ENCODE measurements at regions not wholly inside any gene's neighbourhood (a gene's known extent, or its start where the extent isn't known, plus 50 kb on each side); places are given as distances from the start of the nearest gene placed in this dataset.

GRCh38 chr12:113684908-113685782, 213.5 kb upstream of the LHX5 start:
- no peak for DNase-seq (ENCODE audit: low read depth)

- DNase-seq (ENCODE audit: low read depth): peak; percentile 15
These were observed 212.6 kb upstream of the LHX5 start for GRCh38 chr12:113684053-113684907.

GRCh38 chr12:113683574-113683973, 211.9 kb upstream of the LHX5 start:
- no peak for DNase-seq (ENCODE audit: low read depth)

- no peak for DNase-seq (ENCODE audit: low read depth)
These were observed 209.2 kb upstream of the LHX5 start for GRCh38 chr12:113680868-113681267.

- peak; percentile 62 for DNase-seq (ENCODE audit: low read depth)
These were observed 206.8 kb upstream of the LHX5 start for GRCh38 chr12:113678223-113679119.

GRCh38 chr12:113676547-113676946, 204.9 kb upstream of the LHX5 start:
- DNase-seq (ENCODE audit: low read depth): no peak

- DNase-seq (ENCODE audit: low read depth): no peak
These were observed 204.4 kb upstream of the LHX5 start for GRCh38 chr12:113676117-113676516.

GRCh38 chr12:113674996-113675395, 203.3 kb upstream of the LHX5 start:
- no peak for DNase-seq (ENCODE audit: low read depth)

- DNase-seq (ENCODE audit: low read depth): no peak
These were observed 202.6 kb upstream of the LHX5 start for GRCh38 chr12:113674302-113674701.

GRCh38 chr12:113673458-113674238, 202.0 kb upstream of the LHX5 start:
- no peak for DNase-seq (ENCODE audit: low read depth)

GRCh38 chr12:113670742-113671141, 199.1 kb upstream of the LHX5 start:
- no peak for DNase-seq (ENCODE audit: low read depth)

GRCh38 chr12:113667676-113668356, 196.1 kb upstream of the LHX5 start:
- no peak for DNase-seq (ENCODE audit: low read depth)

GRCh38 chr12:113667095-113667494, 195.4 kb upstream of the LHX5 start:
- DNase-seq (ENCODE audit: low read depth): no peak

GRCh38 chr12:113666223-113666622, 194.6 kb upstream of the LHX5 start:
- DNase-seq (ENCODE audit: low read depth): no peak

GRCh38 chr12:113665457-113665856, 193.8 kb upstream of the LHX5 start:
- no peak for DNase-seq (ENCODE audit: low read depth)

GRCh38 chr12:113664224-113664681, 192.6 kb upstream of the LHX5 start:
- no peak for DNase-seq (ENCODE audit: low read depth)

- DNase-seq (ENCODE audit: low read depth): no peak
These were observed 191.7 kb upstream of the LHX5 start for GRCh38 chr12:113663396-113663795.

GRCh38 chr12:113660936-113661335, 189.3 kb upstream of the LHX5 start:
- no peak for DNase-seq (ENCODE audit: low read depth)

- no peak for DNase-seq (ENCODE audit: low read depth)
These were observed 187.7 kb upstream of the LHX5 start for GRCh38 chr12:113659416-113659815.

GRCh38 chr12:113659015-113659414, 187.3 kb upstream of the LHX5 start:
- no peak for DNase-seq (ENCODE audit: low read depth)
